SHP77 (cell line): ENCODE measurements at regions not wholly inside any gene's neighbourhood (a gene's known extent, or its start where the extent isn't known, plus 50 kb on each side); places are given as distances from the start of the nearest gene placed in this dataset.

Experiments used
- DNase-seq, 2 experiments: peaks; one replicate each; lab custom pipeline; 2025; lab: John Stamatoyannopoulos, UW

- DNase-seq, result no peak
Observed at GRCh38 chr9:87085073-87085472, 137.8 kb upstream of the GAS1 start.

- no peak for DNase-seq
Observed at GRCh38 chr9:87085521-87085920, 138.2 kb upstream of the GAS1 start.

GRCh38 chr9:87086221-87086818, 139.0 kb upstream of the GAS1 start:
- peak in 1 of 2 experiments; percentile 11 for DNase-seq

- DNase-seq, result no peak
Observed at GRCh38 chr9:87087197-87087596, 139.9 kb upstream of the GAS1 start.

- DNase-seq, result no peak
Observed at GRCh38 chr9:87088192-87088591, 140.9 kb upstream of the GAS1 start.

GRCh38 chr9:87088621-87089365, 141.5 kb upstream of the GAS1 start:
- DNase-seq, result no peak

- no peak for DNase-seq
Observed at GRCh38 chr9:87089506-87089905, 142.2 kb upstream of the GAS1 start.

- DNase-seq, result no peak
Observed at GRCh38 chr9:87089929-87090328, 142.6 kb upstream of the GAS1 start.

- DNase-seq, result no peak
Observed at GRCh38 chr9:87093777-87094176, 146.5 kb upstream of the GAS1 start.

GRCh38 chr9:87095951-87096350, 148.6 kb upstream of the GAS1 start:
- DNase-seq, result no peak

- no peak for DNase-seq
Observed at GRCh38 chr9:87096506-87096905, 149.2 kb upstream of the GAS1 start.

- DNase-seq, result no peak
Observed at GRCh38 chr9:87097238-87097637, 149.9 kb upstream of the GAS1 start.

- no peak for DNase-seq
Observed at GRCh38 chr9:87099407-87099806, 152.1 kb upstream of the GAS1 start.

- no peak for DNase-seq
Observed at GRCh38 chr9:87100001-87100400, 152.7 kb upstream of the GAS1 start.

GRCh38 chr9:87102126-87102525, 154.8 kb upstream of the GAS1 start:
- DNase-seq, result no peak

GRCh38 chr9:87107072-87107471, 159.8 kb upstream of the GAS1 start:
- no peak for DNase-seq

GRCh38 chr9:87108661-87109060, 161.4 kb upstream of the GAS1 start:
- DNase-seq, result no peak

GRCh38 chr9:87109231-87109631, 161.9 kb upstream of the GAS1 start:
- DNase-seq, result no peak

GRCh38 chr9:87109851-87110250, 162.5 kb upstream of the GAS1 start:
- DNase-seq, result no peak

GRCh38 chr9:87111010-87111409, 163.7 kb upstream of the GAS1 start:
- no peak for DNase-seq

- DNase-seq, result no peak
Observed at GRCh38 chr9:87112656-87113055, 165.3 kb upstream of the GAS1 start.

- DNase-seq, result no peak
Observed at GRCh38 chr9:87113874-87114273, 166.6 kb upstream of the GAS1 start.

GRCh38 chr9:87115785-87116184, 168.5 kb upstream of the GAS1 start:
- no peak for DNase-seq

- no peak for DNase-seq
Observed at GRCh38 chr9:87116492-87116891, 169.2 kb upstream of the GAS1 start.
